RPMI7951 (cell line): ENCODE measurements at regions not wholly inside any gene's neighbourhood (a gene's known extent, or its start where the extent isn't known, plus 50 kb on each side); places are given as distances from the start of the nearest gene placed in this dataset.

Source experiments
- DNase-seq: peaks from one replicate; pipeline ENCODE4 v3.0.0-alpha.2; 2012; ENCODE audit warnings: low read depth

- no peak for DNase-seq
Observed at GRCh38 chr2:38171208-38171855, 95.4 kb upstream of the CYP1B1 start.

GRCh38 chr2:38170733-38171132 is 94.8 kb upstream of the CYP1B1 start:
- no peak for DNase-seq

- DNase-seq, result peak; percentile 19
Observed at GRCh38 chr2:38170067-38170466, 94.1 kb upstream of the CYP1B1 start.

GRCh38 chr2:38168710-38169480 is 92.9 kb upstream of the CYP1B1 start:
- peak; percentile 62 for DNase-seq

- DNase-seq, result no peak
Observed at GRCh38 chr2:38167968-38168350, 92.0 kb upstream of the CYP1B1 start.

- no peak for DNase-seq
Observed at GRCh38 chr2:38165698-38166097, 89.7 kb upstream of the CYP1B1 start.

- DNase-seq, result peak; percentile 86
Observed at GRCh38 chr2:38164881-38165280, 88.9 kb upstream of the CYP1B1 start.

- no peak for DNase-seq
Observed at GRCh38 chr2:38163579-38163978, 87.6 kb upstream of the CYP1B1 start.

GRCh38 chr2:38163006-38163405 is 87.1 kb upstream of the CYP1B1 start:
- no peak for DNase-seq

GRCh38 chr2:38160516-38160915 is 84.6 kb upstream of the CYP1B1 start:
- DNase-seq, result no peak

- no peak for DNase-seq
Observed at GRCh38 chr2:38159597-38159996, 83.6 kb upstream of the CYP1B1 start.

GRCh38 chr2:38159191-38159590 is 83.2 kb upstream of the CYP1B1 start:
- DNase-seq, result no peak

- peak; percentile 26 for DNase-seq
Observed at GRCh38 chr2:38158378-38159118, 82.6 kb upstream of the CYP1B1 start.

- DNase-seq, result no peak
Observed at GRCh38 chr2:38156436-38156835, 80.5 kb upstream of the CYP1B1 start.

- no peak for DNase-seq
Observed at GRCh38 chr2:38155015-38155414, 79.1 kb upstream of the CYP1B1 start.

- no peak for DNase-seq
Observed at GRCh38 chr2:38154395-38154794, 78.4 kb upstream of the CYP1B1 start.

- no peak for DNase-seq
Observed at GRCh38 chr2:38153476-38154135, 77.7 kb upstream of the CYP1B1 start.

- DNase-seq, result no peak
Observed at GRCh38 chr2:38152913-38153312, 77.0 kb upstream of the CYP1B1 start.

GRCh38 chr2:38152035-38152434 is 76.1 kb upstream of the CYP1B1 start:
- no peak for DNase-seq

- no peak for DNase-seq
Observed at GRCh38 chr2:38149531-38149930, 73.6 kb upstream of the CYP1B1 start.

GRCh38 chr2:38148501-38148900 is 72.5 kb upstream of the CYP1B1 start:
- DNase-seq, result peak; percentile 81
